ENCODE measurements at regions not wholly inside any gene's neighbourhood (a gene's known extent, or its start where the extent isn't known, plus 50 kb on each side); places are given as distances from the start of the nearest gene placed in this dataset.

- Histone ChIP-seq H3K27me3 (no peaks in the 10 kb centered on the region), H3K9ac (ENCODE audit: low read depth in 2 of 2, low read length in 2 of 2) (no peak overlapping the region), H3K4me3 (no peak overlapping the region), H3K27ac (no peak overlapping the region), H3K4me1 (no peaks in the 10 kb centered on the region), H3K9me3 (no peaks in the 10 kb centered on the region), H3K36me3 (no peaks in the 10 kb centered on the region)
- TF ChIP-seq CTCF (IDR thresholded peaks at IDR 0.05), result no peak
- intact Hi-C loops (cut with DNase I), result no loop called here
- no peak for DNase-seq
These were observed 261.9 kb upstream of the MOCS1 start for GRCh38 chr6:40196135-40196518.

GRCh38 chr6:40195428-40196134 is 261.3 kb upstream of the MOCS1 start:
- no peaks in the 10 kb centered on the region for H3K4me1 ChIP-seq
- no peaks in the 10 kb centered on the region for H3K36me3 ChIP-seq
- H3K9me3 ChIP-seq, result no peaks in the 10 kb centered on the region
- no peak overlapping the region for H3K9ac ChIP-seq (ENCODE audit: low read depth in 2 of 2, low read length in 2 of 2)
- no peak overlapping the region for H3K27ac ChIP-seq
- H3K27me3 ChIP-seq, result no peaks in the 10 kb centered on the region
- DNase-seq, result no peak
- no peak overlapping the region for H3K4me3 ChIP-seq
- TF ChIP-seq CTCF (IDR thresholded peaks at IDR 0.05), result no peak
- intact Hi-C loops (cut with DNase I), result no loop called here

GRCh38 chr6:40194447-40195170 is 260.3 kb upstream of the MOCS1 start:
- Histone ChIP-seq H3K27ac (no peak overlapping the region), H3K36me3 (no peaks in the 10 kb centered on the region), H3K9ac (ENCODE audit: low read depth in 2 of 2, low read length in 2 of 2) (no peak overlapping the region), H3K9me3 (no peaks in the 10 kb centered on the region), H3K4me1 (no peaks in the 10 kb centered on the region), H3K27me3 (no peaks in the 10 kb centered on the region), H3K4me3 (no peak overlapping the region)
- DNase-seq, result no peak
- TF ChIP-seq CTCF (IDR thresholded peaks at IDR 0.05), result no peak
- intact Hi-C loops (cut with DNase I), result no loop called here

- Histone ChIP-seq H3K4me3 (no peak overlapping the region), H3K9ac (ENCODE audit: low read depth in 2 of 2, low read length in 2 of 2) (no peak overlapping the region), H3K27ac (no peak overlapping the region), H3K36me3 (no peaks in the 10 kb centered on the region), H3K4me1 (no peaks in the 10 kb centered on the region), H3K27me3 (no peaks in the 10 kb centered on the region), H3K9me3 (no peaks in the 10 kb centered on the region)
- no peak for DNase-seq
- no peak for TF ChIP-seq CTCF (IDR thresholded peaks at IDR 0.05)
- intact Hi-C loops (cut with DNase I), result no loop called here
These were observed 258.3 kb upstream of the MOCS1 start for GRCh38 chr6:40192516-40192915.

GRCh38 chr6:40188931-40189330 is 254.7 kb upstream of the MOCS1 start:
- no peak for DNase-seq
- intact Hi-C loops (cut with DNase I), result no loop called here
- no peaks in the 10 kb centered on the region for H3K9me3 ChIP-seq
- TF ChIP-seq CTCF (IDR thresholded peaks at IDR 0.05), result no peak
- no peaks in the 10 kb centered on the region for H3K27me3 ChIP-seq
- H3K4me1 ChIP-seq, result no peaks in the 10 kb centered on the region
- no peaks in the 10 kb centered on the region for H3K36me3 ChIP-seq
- H3K4me3 ChIP-seq, result no peak overlapping the region
- H3K27ac ChIP-seq, result no peak overlapping the region
- H3K9ac ChIP-seq (ENCODE audit: low read depth in 2 of 2, low read length in 2 of 2), result no peak overlapping the region
